Uterus (tissue), 2 donors: ENCODE measurements at regions not wholly inside any gene's neighbourhood (a gene's known extent, or its start where the extent isn't known, plus 50 kb on each side); places are given as distances from the start of the nearest gene placed in this dataset.

ENCODE experiments used
- POLR2A ChIP-seq, 2 donors: fragments of 450-650 bp; IDR thresholded peaks; one replicate each; pipeline ENCODE4 v1.6.1; 2016; ENCODE audit warnings: antibody characterized with exemption in 2 of 2, mild to moderate bottlenecking in 1 of 2, moderate library complexity in 1 of 2
- TF ChIP-seq, protein P1 (sequence below), 4 experiments: fragments of 200-600 bp in 2 of 4; fragments of 450-650 bp in 2 of 4; sonication (generic) in 2 of 4; IDR thresholded peaks; one replicate each; pipeline ENCODE4 v1.5.1; 2016 to 2019; ENCODE audit warnings: antibody characterized with exemption in 4 of 4, mild to moderate bottlenecking in 2 of 4, moderate library complexity in 1 of 4

DNA sequence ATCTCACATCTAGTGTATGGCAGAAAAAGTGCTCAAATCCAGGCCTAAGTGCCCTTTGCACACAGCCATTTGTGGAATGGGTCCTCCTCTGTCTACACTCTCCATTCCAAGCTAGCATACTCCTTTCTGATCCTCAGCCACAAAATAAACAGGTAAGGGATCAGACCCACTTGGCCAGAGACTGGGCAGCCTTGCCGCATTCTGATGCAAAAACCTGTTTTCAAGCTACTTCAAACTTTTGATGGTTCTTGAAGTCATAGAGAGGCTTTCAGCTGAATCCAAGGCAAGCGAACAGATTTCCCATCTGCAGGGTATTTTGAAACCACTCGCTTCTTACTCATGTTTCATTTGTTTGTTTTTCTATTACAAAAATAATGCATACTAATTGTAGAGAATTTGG is 136.6 kb upstream of the NAV2 start:
- TF ChIP-seq, protein P1, sequence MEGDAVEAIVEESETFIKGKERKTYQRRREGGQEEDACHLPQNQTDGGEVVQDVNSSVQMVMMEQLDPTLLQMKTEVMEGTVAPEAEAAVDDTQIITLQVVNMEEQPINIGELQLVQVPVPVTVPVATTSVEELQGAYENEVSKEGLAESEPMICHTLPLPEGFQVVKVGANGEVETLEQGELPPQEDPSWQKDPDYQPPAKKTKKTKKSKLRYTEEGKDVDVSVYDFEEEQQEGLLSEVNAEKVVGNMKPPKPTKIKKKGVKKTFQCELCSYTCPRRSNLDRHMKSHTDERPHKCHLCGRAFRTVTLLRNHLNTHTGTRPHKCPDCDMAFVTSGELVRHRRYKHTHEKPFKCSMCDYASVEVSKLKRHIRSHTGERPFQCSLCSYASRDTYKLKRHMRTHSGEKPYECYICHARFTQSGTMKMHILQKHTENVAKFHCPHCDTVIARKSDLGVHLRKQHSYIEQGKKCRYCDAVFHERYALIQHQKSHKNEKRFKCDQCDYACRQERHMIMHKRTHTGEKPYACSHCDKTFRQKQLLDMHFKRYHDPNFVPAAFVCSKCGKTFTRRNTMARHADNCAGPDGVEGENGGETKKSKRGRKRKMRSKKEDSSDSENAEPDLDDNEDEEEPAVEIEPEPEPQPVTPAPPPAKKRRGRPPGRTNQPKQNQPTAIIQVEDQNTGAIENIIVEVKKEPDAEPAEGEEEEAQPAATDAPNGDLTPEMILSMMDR (IDR thresholded peaks at IDR 0.05) = no peak
- no peak for TF ChIP-seq POLR2A (IDR thresholded peaks at IDR 0.05)
